Pancreas (tissue), 10 donors: ENCODE measurements at regions not wholly inside any gene's neighbourhood (a gene's known extent, or its start where the extent isn't known, plus 50 kb on each side); places are given as distances from the start of the nearest gene placed in this dataset.

Experiments
- ATAC-seq, 4 donors: fragments of 200-7000 bp; cut with Tn5 transposase; one replicate each; pipeline versions ENCODE4 v1.8.0 to v1.9.1; 2020; ENCODE audit warnings: mild to moderate bottlenecking in 4 of 4, moderate library complexity in 4 of 4
- DNase-seq, 6 donors: peaks; one replicate each; pipeline ENCODE4 v3.0.0-alpha.2; 2020
- FAIRE-seq: peaks from 2 replicates; lab custom pipeline; 2012; peaks lifted over from hg19 to GRCh38; lab: Jason Lieb, UNC
- H3K27ac ChIP-seq, 4 donors: fragments of 200-600 bp; sonication (generic); 1 replicate in 3 of 4; 2 replicates in 1 of 4; pipeline versions ENCODE4 v1.5.0 to v1.8.0; 2020
- H3K27me3 ChIP-seq, 4 donors: fragments of 200-600 bp; one replicate each; pipeline ENCODE4 v1.8.0; 2021
- H3K36me3 ChIP-seq, 3 donors: fragments of 200-600 bp; sonication (generic) in 1 of 3; one replicate each; pipeline versions ENCODE4 v1.5.0 to v1.8.0; 2020 to 2021
- H3K4me1 ChIP-seq, 3 donors: fragments of 200-600 bp; one replicate each; pipeline ENCODE4 v1.8.0; 2021
- H3K4me3 ChIP-seq, 4 donors: fragments of 200-600 bp; sonication (generic) in 2 of 4; one replicate each; pipeline versions ENCODE4 v1.5.0 to v1.8.0; 2020 to 2021
- H3K9me3 ChIP-seq, 4 donors: fragments of 200-600 bp; one replicate each; pipeline ENCODE4 v1.8.0; 2021
- CTCF ChIP-seq, 4 donors: fragments of 200-600 bp; sonication (generic) in 3 of 4; IDR thresholded peaks; one replicate each; pipeline versions ENCODE4 v1.5.0 to v1.8.0; 2021; ENCODE audit warnings: antibody characterized with exemption in 4 of 4
- WGBS, 2 donors: extraction: QIAGEN DNeasy Blood & Tissue Kit; methylation state at CpG; one replicate each; pipeline ENCODE4 v1.1.7; 2013; 5-methylcytosine and 5-hydroxymethylcytosine counted together
- intact Hi-C, 3 donors: fragments of 100-400 bp; cut with DNase I; formaldehyde crosslinking; loops; one replicate each; pipeline versions ENCODE4 v1.11.1 to v1.14.2; 2022
- donor health status: healthy with polysubstance abuse.
- donor health status: DM: no; HTN: no; CAD: no; lungs with moderate emphysema.
- donor health status: DM: no; HTN: no; CAD: no.
- donor health status: control.
- donor health status: control.
- donor health status: Bipolar disorder and iron deficiency.
- donor health status: DM: yes; HTN: yes; CAD: no.
- donor health status: DM: no; HTN: no; CAD: no.
- donor health status: DM: no; HTN: no; CAD: no.
- donor health status: DM: yes; HTN: yes; CAD: no.

DNA sequence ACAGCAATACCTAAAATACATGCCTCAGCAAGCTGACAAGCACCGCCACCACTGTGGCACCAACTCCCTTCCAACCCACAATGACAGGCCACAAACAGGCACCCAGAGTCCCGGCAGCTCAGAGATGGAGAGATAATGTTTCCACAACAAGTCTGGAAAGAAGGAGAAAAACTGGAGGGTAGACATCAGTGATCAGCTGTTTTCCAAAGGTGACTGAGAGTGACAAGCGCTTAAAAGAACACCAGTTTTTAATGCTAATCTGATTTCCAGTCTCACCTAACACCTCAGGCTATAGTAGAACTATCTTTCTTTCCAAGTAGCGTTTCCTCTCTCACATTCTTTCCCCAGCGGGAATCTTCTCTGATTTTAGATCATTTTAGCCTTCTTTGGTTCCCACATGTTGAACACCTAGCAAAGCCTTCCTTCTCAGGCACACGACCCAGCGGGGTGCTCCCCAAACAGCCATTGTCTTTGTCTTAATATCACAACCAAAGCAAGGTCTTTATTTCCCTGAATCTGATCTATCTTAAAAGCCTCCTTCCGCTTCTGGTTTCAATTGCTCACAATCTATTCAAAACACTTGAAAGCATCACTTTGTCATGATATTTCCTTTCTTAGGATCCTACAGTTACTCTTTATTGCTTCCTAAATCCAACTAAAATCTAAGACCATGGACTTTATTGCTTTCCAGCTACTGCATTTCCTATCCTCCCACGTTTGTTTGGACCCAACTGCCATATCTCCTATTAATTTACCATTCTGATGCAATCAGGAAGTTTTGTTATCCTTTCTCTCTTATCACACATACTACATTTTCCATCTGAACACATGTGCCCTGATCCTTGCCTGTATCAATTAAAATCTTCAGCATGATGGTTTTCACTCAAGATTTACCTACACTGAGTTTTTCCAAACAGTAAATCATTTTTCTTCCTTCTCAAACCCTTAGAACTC lies 282.7 kb downstream of the ADGB start:
- H3K36me3 ChIP-seq: no peaks in the 10 kb centered on the region
- H3K9me3 ChIP-seq: no peaks in the 10 kb centered on the region
- no peak for ATAC-seq
- 85 to 90% methylated on average over 9 of the region's 9 CpGs for WGBS, 2 donors
- TF ChIP-seq CTCF (IDR thresholded peaks at IDR 0.05): no peak
- peaks cover 0 to 3% (median 0%) of the 10 kb centered on the region in 4 donors for H3K27me3 ChIP-seq
- DNase-seq: no peak
- no peak overlapping the region for H3K27ac ChIP-seq
- intact Hi-C loops: no loop called here
- no peak for FAIRE-seq
- H3K4me1 ChIP-seq: peaks cover 0 to 8% (median 4%) of the 10 kb centered on the region in 3 donors
- H3K4me3 ChIP-seq: no peak overlapping the region

GRCh38 chr6:146883640-146884531 lies 285.1 kb downstream of the ADGB start:
- FAIRE-seq: no peak
- H3K36me3 ChIP-seq: no peaks in the 10 kb centered on the region
- no peak for ATAC-seq
- no peaks in the 10 kb centered on the region for H3K27me3 ChIP-seq
- WGBS, 2 donors: 91 to 96% methylated on average over 4 of the region's 4 CpGs
- TF ChIP-seq CTCF (IDR thresholded peaks at IDR 0.05): no peak
- intact Hi-C loops: no loop called here
- no peak overlapping the region for H3K4me3 ChIP-seq
- no peak overlapping the region for H3K27ac ChIP-seq
- DNase-seq: no peak
- no peaks in the 10 kb centered on the region for H3K9me3 ChIP-seq
- H3K4me1 ChIP-seq: no peaks in the 10 kb centered on the region

DNA sequence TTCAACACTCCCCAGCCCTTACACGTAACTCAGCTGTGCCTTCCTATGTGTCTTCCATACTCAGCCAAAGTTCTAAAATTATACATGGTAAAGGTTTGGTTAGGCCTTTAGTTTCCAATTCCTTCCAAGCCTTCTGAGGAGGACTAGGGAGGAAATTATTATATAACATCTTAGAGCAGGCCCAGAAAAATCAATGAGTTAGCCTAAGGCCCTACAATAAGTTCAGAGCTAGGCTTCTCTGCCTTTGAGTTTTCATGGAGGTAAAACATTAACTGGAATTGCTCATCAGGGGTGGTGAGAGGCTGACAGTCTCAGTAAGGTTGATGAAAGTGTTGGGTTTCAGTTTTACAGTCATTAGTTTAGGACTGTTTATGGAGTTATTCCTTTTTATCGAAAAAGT lies 286.0 kb downstream of the ADGB start:
- FAIRE-seq (no peak), ATAC-seq (peak in 3 of 4 donors; percentile 48 to 77 (median 62)), DNase-seq (no peak)
- H3K27ac ChIP-seq: no peak overlapping the region
- H3K27me3 ChIP-seq: no peaks in the 10 kb centered on the region
- H3K4me3 ChIP-seq: no peak overlapping the region
- intact Hi-C loops: no loop called here
- H3K4me1 ChIP-seq: no peaks in the 10 kb centered on the region
- H3K36me3 ChIP-seq: no peaks in the 10 kb centered on the region
- H3K9me3 ChIP-seq: no peaks in the 10 kb centered on the region
- TF ChIP-seq CTCF (IDR thresholded peaks at IDR 0.05): no peak
- 61 to 76% methylated on average over 2 of the region's 2 CpGs for WGBS, 2 donors

- WGBS, 2 donors: 53 to 64% methylated on average over 4 of the region's 4 CpGs
- intact Hi-C loops: no loop called here
- Histone ChIP-seq H3K36me3 (no peaks in the 10 kb centered on the region), H3K4me1 (no peaks in the 10 kb centered on the region), H3K27ac (no peak overlapping the region), H3K9me3 (no peaks in the 10 kb centered on the region), H3K27me3 (no peaks in the 10 kb centered on the region), H3K4me3 (no peak overlapping the region)
- TF ChIP-seq CTCF (IDR thresholded peaks at IDR 0.05): no peak
- no peak for FAIRE-seq
- no peak for ATAC-seq
- DNase-seq: no peak
These were observed 287.1 kb downstream of the ADGB start for GRCh38 chr6:146885708-146886457.
